ENCODE measurements at regions not wholly inside any gene's neighbourhood (a gene's known extent, or its start where the extent isn't known, plus 50 kb on each side); places are given as distances from the start of the nearest gene placed in this dataset.
"Not testable (repeated sequence)": the region's sequence is repeated elsewhere in the genome, so short reads cannot be mapped to it uniquely, and the experiment has no call there.

DNA sequence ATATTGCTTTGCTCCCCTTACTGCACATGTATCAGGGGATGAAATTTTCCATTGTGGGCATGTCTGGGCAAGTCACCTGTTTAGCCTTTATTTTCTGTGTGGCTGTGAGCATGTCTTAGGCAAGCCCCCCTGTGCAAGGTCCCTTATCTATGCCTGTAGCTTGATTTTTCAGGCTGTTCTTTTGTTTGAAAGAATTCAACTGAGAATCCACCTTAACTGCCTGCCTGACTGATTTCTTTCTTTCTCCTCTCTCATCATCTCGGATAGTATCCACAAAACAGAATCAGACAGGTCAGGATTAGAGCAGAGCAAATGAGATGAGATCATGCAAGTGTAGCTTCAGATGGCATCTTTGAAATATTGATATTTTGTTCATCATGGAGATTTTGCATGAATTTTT is 1147.5 kb upstream of the ACVR2A start:
- Histone ChIP-seq H3K4me1 (no peaks in the 10 kb centered on the region), H3K4me3 (no peak overlapping the region)
- 93 to 95% methylated on average over 1 of the region's 1 CpG for WGBS, 2 donors

DNA sequence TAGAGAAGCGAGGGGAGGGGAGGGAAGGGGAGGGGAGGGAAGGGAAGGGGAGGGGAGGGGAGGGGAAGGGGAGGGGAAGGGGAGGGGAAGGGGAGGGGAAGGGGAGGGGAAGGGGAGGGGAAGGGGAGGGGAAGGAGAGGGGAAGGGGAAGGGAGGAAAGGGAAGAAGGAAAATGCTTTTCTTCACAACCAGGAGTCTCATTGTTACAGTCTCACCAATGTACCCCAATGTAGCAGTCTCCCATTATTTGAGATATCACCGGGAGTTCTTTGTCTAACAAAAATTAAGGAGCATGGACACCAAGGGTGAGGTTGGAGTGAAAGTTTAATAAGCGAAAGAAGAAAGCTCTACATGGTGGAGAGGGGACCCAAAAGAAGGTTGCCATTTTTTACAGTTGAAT is 1148.0 kb upstream of the ACVR2A start:
- H3K9me3 ChIP-seq; H3K4me3 ChIP-seq; H3K27me3 ChIP-seq; H3K27ac ChIP-seq; DNase-seq; H3K4me1 ChIP-seq; H3K36me3 ChIP-seq; intact Hi-C loops (cut with DNase I): not testable (repeated sequence)
- WGBS, 2 donors = 74 to 96% methylated on average over 2 of the region's 3 CpGs

More for the DNA sequence above, 1147.5 kb upstream of the ACVR2A start:
- DNase-seq = no peak
- intact Hi-C loops (cut with DNase I) = no loop called here
- Histone ChIP-seq H3K27me3 (no peaks in the 10 kb centered on the region), H3K27ac (no peak overlapping the region), H3K9me3 (peaks cover 0 to 9% (median 1%) of the 10 kb centered on the region in 4 donors), H3K36me3 (no peaks in the 10 kb centered on the region)
- TF ChIP-seq POLR2AphosphoS5 (IDR thresholded peaks at IDR 0.05) = no peak
- TF ChIP-seq POLR2A (IDR thresholded peaks at IDR 0.05) = no peak
- TF ChIP-seq EP300 (IDR thresholded peaks at IDR 0.05) = no peak
- TF ChIP-seq CTCF (IDR thresholded peaks at IDR 0.05) = no peak

DNA sequence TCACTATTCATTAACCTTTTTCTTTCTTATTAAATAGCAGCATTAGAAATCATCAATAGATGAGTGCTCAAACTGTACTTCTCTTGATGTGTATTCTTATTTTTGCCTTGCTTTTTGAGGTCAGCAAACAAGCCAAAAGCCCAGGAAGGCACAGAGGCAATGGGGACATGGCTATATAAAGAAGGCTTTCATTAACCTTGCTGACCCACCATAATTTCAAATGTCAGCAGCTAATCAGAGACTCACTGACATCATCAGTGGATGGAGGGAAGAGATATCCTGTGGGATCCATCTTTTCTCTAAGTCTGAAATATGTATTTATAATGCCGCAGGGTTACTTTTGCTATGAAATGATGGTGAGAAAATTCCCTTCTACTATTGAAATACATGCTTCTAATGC is 1162.8 kb upstream of the ACVR2A start:
- TF ChIP-seq POLR2A (IDR thresholded peaks at IDR 0.05) (no peak), CTCF (IDR thresholded peaks at IDR 0.05) (no peak), POLR2AphosphoS5 (IDR thresholded peaks at IDR 0.05) (no peak), EP300 (IDR thresholded peaks at IDR 0.05) (no peak)
- intact Hi-C loops (cut with DNase I) = no loop called here
- WGBS, 2 donors = 96% methylated on average over 1 of the region's 1 CpG
- no peaks in the 10 kb centered on the region for H3K27me3 ChIP-seq
- no peak overlapping the region for H3K27ac ChIP-seq
- H3K36me3 ChIP-seq = no peaks in the 10 kb centered on the region
- no peaks in the 10 kb centered on the region for H3K4me1 ChIP-seq
- no peak for DNase-seq
- no peaks in the 10 kb centered on the region for H3K9me3 ChIP-seq
- H3K4me3 ChIP-seq = no peak overlapping the region

GRCh38 chr2:146678516-146678915 is 1166.3 kb upstream of the ACVR2A start:
- Histone ChIP-seq H3K9me3 (no peaks in the 10 kb centered on the region), H3K36me3 (no peaks in the 10 kb centered on the region), H3K4me1 (no peaks in the 10 kb centered on the region), H3K4me3 (no peak overlapping the region), H3K27ac (no peak overlapping the region), H3K27me3 (no peaks in the 10 kb centered on the region)
- intact Hi-C loops (cut with DNase I) = no loop called here
- 92 to 93% methylated on average over 5 of the region's 5 CpGs for WGBS, 2 donors
- DNase-seq = no peak
- TF ChIP-seq CTCF (IDR thresholded peaks at IDR 0.05) (no peak), POLR2A (IDR thresholded peaks at IDR 0.05) (no peak), POLR2AphosphoS5 (IDR thresholded peaks at IDR 0.05) (no peak), EP300 (IDR thresholded peaks at IDR 0.05) (no peak)

GRCh38 chr2:146677280-146677679 is 1167.5 kb upstream of the ACVR2A start:
- Histone ChIP-seq H3K27ac (no peak overlapping the region), H3K27me3 (no peaks in the 10 kb centered on the region), H3K9me3 (no peaks in the 10 kb centered on the region), H3K4me3 (no peak overlapping the region), H3K4me1 (no peaks in the 10 kb centered on the region), H3K36me3 (no peaks in the 10 kb centered on the region)
- no peak for DNase-seq
- TF ChIP-seq POLR2AphosphoS5 (IDR thresholded peaks at IDR 0.05) (no peak), EP300 (IDR thresholded peaks at IDR 0.05) (no peak), POLR2A (IDR thresholded peaks at IDR 0.05) (no peak), CTCF (IDR thresholded peaks at IDR 0.05) (no peak)
- intact Hi-C loops (cut with DNase I) = no loop called here

Measured in sigmoid colon (tissue), 6 donors.